B cell (primary cell): ENCODE measurements at regions not wholly inside any gene's neighbourhood (a gene's known extent, or its start where the extent isn't known, plus 50 kb on each side); places are given as distances from the start of the nearest gene placed in this dataset.

Experiments used
- EZH2 ChIP-seq: IDR thresholded peaks from 2 replicates; pipeline ENCODE4 v1.6.1; 2012; ENCODE audit warnings: borderline replicate concordance, low read depth, mild to moderate bottlenecking, moderate library complexity, low read length; ENCODE audit not compliant: insufficient read depth, poor library complexity, severe bottlenecking
- TF ChIP-seq, protein P1 (sequence below): fragments of 200-600 bp; IDR thresholded peaks from one replicate; pipeline ENCODE4 v1.8.0; 2022; ENCODE audit warnings: antibody characterized with exemption, mild to moderate bottlenecking

DNA sequence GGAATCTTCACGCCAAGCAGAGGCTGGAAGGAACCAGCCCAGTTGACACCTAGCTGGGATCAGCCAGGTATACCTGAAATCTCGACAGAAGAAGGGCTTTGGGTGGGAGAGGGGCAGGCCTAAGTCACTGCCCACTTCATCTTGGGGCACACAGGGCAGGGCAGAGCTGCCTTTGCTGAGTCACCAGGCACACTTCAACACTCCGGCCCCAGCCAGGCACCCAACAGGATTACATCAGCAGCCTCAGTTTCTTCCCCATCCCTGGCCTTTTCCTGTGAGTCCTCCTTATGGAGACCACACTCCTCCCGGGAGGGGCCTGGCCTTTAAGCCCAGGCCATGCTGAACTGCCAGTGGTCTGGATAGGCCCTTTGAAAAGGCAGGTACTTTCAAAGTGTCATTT lies 201.7 kb upstream of the HS6ST1 start:
- TF ChIP-seq, protein P1, sequence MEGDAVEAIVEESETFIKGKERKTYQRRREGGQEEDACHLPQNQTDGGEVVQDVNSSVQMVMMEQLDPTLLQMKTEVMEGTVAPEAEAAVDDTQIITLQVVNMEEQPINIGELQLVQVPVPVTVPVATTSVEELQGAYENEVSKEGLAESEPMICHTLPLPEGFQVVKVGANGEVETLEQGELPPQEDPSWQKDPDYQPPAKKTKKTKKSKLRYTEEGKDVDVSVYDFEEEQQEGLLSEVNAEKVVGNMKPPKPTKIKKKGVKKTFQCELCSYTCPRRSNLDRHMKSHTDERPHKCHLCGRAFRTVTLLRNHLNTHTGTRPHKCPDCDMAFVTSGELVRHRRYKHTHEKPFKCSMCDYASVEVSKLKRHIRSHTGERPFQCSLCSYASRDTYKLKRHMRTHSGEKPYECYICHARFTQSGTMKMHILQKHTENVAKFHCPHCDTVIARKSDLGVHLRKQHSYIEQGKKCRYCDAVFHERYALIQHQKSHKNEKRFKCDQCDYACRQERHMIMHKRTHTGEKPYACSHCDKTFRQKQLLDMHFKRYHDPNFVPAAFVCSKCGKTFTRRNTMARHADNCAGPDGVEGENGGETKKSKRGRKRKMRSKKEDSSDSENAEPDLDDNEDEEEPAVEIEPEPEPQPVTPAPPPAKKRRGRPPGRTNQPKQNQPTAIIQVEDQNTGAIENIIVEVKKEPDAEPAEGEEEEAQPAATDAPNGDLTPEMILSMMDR: no peak
- no peak for TF ChIP-seq EZH2
